H1 (cell line): ENCODE measurements at regions not wholly inside any gene's neighbourhood (a gene's known extent, or its start where the extent isn't known, plus 50 kb on each side); places are given as distances from the start of the nearest gene placed in this dataset.

Experiments used
- BRCA1 ChIP-seq: IDR thresholded peaks from 2 replicates; pipeline ENCODE4 v1.6.1; 2012; ENCODE audit warnings: low read depth, low read length, improper control_type of control experiment
- HDAC2 ChIP-seq, 2 experiments: fragments of 300-600 bp in 1 of 2; sonication (generic) in 1 of 2; IDR thresholded peaks; 2 replicates each; pipeline ENCODE4 v1.6.1; 2011 to 2012; ENCODE audit warnings: low read depth in 2 of 2, low read length in 2 of 2, mild to moderate bottlenecking in 2 of 2, moderate library complexity in 2 of 2, borderline replicate concordance in 1 of 2, inconsistent platforms in 1 of 2
- SIN3A ChIP-seq, 2 experiments: IDR thresholded peaks in 1 of 2; conservative IDR thresholded peaks in 1 of 2; 2 replicates each; pipeline ENCODE4 v1.6.1; 2011 to 2012; ENCODE audit warnings: low read length in 2 of 2, improper control_type of control experiment in 1 of 2, low read depth in 1 of 2, mild to moderate bottlenecking in 1 of 2
- SP2 ChIP-seq: IDR thresholded peaks from 2 replicates; pipeline ENCODE4 v1.6.1; 2012; ENCODE audit warnings: mild to moderate bottlenecking, low read length, inconsistent platforms
- TEAD4 ChIP-seq: IDR thresholded peaks from 2 replicates; pipeline ENCODE4 v1.6.1; 2012; ENCODE audit warnings: low read depth, low read length, inconsistent platforms, mixed read lengths
- USF2 ChIP-seq: IDR thresholded peaks from 2 replicates; pipeline ENCODE4 v1.6.1; 2011; ENCODE audit warnings: low read length, improper control_type of control experiment
- TF ChIP-seq, protein P1 (sequence below): fragments of 300-600 bp; sonication (generic); IDR thresholded peaks from 2 replicates; pipeline ENCODE4 v1.7.1; 2012; ENCODE audit warnings: low read length, moderate library complexity, mild to moderate bottlenecking, inconsistent platforms; ENCODE audit not compliant: insufficient replicate concordance

DNA sequence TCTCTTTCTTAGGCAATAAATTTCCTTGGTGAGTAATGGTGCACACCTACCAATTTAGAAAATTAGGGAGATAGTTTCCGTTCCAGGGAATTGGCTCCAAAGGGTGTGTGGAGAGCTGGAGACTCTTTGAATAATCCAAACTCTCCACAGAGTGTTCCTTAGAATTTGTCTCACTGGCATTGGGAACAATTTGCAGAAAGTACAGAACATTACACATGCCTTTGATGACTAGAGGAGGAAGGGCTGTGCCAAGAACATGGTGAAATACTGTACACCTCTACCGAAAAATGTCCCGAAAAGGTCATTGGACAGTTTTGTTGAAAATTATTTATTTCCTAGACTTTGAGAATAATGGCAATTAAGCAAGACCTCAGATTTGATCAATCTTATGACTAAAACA is 214.2 kb upstream of the MPDZ start (continued):
- TF ChIP-seq, protein P1, sequence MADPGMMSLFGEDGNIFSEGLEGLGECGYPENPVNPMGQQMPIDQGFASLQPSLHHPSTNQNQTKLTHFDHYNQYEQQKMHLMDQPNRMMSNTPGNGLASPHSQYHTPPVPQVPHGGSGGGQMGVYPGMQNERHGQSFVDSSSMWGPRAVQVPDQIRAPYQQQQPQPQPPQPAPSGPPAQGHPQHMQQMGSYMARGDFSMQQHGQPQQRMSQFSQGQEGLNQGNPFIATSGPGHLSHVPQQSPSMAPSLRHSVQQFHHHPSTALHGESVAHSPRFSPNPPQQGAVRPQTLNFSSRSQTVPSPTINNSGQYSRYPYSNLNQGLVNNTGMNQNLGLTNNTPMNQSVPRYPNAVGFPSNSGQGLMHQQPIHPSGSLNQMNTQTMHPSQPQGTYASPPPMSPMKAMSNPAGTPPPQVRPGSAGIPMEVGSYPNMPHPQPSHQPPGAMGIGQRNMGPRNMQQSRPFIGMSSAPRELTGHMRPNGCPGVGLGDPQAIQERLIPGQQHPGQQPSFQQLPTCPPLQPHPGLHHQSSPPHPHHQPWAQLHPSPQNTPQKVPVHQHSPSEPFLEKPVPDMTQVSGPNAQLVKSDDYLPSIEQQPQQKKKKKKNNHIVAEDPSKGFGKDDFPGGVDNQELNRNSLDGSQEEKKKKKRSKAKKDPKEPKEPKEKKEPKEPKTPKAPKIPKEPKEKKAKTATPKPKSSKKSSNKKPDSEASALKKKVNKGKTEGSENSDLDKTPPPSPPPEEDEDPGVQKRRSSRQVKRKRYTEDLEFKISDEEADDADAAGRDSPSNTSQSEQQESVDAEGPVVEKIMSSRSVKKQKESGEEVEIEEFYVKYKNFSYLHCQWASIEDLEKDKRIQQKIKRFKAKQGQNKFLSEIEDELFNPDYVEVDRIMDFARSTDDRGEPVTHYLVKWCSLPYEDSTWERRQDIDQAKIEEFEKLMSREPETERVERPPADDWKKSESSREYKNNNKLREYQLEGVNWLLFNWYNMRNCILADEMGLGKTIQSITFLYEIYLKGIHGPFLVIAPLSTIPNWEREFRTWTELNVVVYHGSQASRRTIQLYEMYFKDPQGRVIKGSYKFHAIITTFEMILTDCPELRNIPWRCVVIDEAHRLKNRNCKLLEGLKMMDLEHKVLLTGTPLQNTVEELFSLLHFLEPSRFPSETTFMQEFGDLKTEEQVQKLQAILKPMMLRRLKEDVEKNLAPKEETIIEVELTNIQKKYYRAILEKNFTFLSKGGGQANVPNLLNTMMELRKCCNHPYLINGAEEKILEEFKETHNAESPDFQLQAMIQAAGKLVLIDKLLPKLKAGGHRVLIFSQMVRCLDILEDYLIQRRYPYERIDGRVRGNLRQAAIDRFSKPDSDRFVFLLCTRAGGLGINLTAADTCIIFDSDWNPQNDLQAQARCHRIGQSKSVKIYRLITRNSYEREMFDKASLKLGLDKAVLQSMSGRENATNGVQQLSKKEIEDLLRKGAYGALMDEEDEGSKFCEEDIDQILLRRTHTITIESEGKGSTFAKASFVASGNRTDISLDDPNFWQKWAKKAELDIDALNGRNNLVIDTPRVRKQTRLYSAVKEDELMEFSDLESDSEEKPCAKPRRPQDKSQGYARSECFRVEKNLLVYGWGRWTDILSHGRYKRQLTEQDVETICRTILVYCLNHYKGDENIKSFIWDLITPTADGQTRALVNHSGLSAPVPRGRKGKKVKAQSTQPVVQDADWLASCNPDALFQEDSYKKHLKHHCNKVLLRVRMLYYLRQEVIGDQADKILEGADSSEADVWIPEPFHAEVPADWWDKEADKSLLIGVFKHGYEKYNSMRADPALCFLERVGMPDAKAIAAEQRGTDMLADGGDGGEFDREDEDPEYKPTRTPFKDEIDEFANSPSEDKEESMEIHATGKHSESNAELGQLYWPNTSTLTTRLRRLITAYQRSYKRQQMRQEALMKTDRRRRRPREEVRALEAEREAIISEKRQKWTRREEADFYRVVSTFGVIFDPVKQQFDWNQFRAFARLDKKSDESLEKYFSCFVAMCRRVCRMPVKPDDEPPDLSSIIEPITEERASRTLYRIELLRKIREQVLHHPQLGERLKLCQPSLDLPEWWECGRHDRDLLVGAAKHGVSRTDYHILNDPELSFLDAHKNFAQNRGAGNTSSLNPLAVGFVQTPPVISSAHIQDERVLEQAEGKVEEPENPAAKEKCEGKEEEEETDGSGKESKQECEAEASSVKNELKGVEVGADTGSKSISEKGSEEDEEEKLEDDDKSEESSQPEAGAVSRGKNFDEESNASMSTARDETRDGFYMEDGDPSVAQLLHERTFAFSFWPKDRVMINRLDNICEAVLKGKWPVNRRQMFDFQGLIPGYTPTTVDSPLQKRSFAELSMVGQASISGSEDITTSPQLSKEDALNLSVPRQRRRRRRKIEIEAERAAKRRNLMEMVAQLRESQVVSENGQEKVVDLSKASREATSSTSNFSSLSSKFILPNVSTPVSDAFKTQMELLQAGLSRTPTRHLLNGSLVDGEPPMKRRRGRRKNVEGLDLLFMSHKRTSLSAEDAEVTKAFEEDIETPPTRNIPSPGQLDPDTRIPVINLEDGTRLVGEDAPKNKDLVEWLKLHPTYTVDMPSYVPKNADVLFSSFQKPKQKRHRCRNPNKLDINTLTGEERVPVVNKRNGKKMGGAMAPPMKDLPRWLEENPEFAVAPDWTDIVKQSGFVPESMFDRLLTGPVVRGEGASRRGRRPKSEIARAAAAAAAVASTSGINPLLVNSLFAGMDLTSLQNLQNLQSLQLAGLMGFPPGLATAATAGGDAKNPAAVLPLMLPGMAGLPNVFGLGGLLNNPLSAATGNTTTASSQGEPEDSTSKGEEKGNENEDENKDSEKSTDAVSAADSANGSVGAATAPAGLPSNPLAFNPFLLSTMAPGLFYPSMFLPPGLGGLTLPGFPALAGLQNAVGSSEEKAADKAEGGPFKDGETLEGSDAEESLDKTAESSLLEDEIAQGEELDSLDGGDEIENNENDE, result no peak
- TF ChIP-seq BRCA1, result no peak
- no peak for TF ChIP-seq HDAC2 (IDR thresholded peaks at IDR 0.05; ENCODE audit: borderline replicate concordance in 1 of 2, low read depth in 2 of 2, low read length in 2 of 2)
- TF ChIP-seq SIN3A (conservative IDR thresholded peaks at IDR 0.05 in 1 of 2, IDR thresholded peaks at IDR 0.05 in 1 of 2; ENCODE audit: low read depth in 1 of 2, low read length in 2 of 2), result no peak
- TF ChIP-seq TEAD4, result no peak
- no peak for TF ChIP-seq USF2
- TF ChIP-seq SP2, result no peak
